ENCODE measurements at regions not wholly inside any gene's neighbourhood (a gene's known extent, or its start where the extent isn't known, plus 50 kb on each side); places are given as distances from the start of the nearest gene placed in this dataset.

- TF ChIP-seq YY1 (IDR thresholded peaks at IDR 0.05; ENCODE audit: low read depth) (0 out of 2 replicates have a peak, but pooled peaks have one; percentile 15), TEAD4 (IDR thresholded peaks at IDR 0.05; ENCODE audit: borderline replicate concordance, insufficient read depth) (no peak), MXI1 (IDR thresholded peaks at IDR 0.05; ENCODE audit: low read depth, low read length) (no peak)
- TF ChIP-seq, protein P1, sequence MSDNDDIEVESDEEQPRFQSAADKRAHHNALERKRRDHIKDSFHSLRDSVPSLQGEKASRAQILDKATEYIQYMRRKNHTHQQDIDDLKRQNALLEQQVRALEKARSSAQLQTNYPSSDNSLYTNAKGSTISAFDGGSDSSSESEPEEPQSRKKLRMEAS (IDR thresholded peaks at IDR 0.05; ENCODE audit: low read depth), result peak; percentile 13; the same call in 1 of the 2 replicates
- Histone ChIP-seq H3K79me2 (ENCODE audit: insufficient read depth) (no peaks in the 10 kb centered on the region), H4K20me1 (ENCODE audit: insufficient read depth) (no peaks in the 10 kb centered on the region), H2AFZ (ENCODE audit: low read depth) (no peak overlapping the region), H3K9me3 (no peaks in the 10 kb centered on the region), H3K9ac (no peak overlapping the region), H3K27ac (ENCODE audit: low read depth in 2 of 2, low read length in 1 of 2) (peak overlapping the region in 1 of 2 experiments; percentile 96; a peak in 2 of 4 replicates), H3F3A (replicated peaks; ENCODE audit: insufficient read depth) (no peaks in the 10 kb centered on the region), H3K4me1 (ENCODE audit: control insufficient read depth in 1 of 2, insufficient read depth in 2 of 2, low read depth in 1 of 2, low read length in 1 of 2) (peaks cover 0 to 22% of the 10 kb centered on the region in 2 experiments; a peak in 2 of 4 replicates), H3K9me2 (no peaks in the 10 kb centered on the region), H3K27me3 (ENCODE audit: insufficient read depth) (peaks cover 16% of the 10 kb centered on the region; the same call in 1 of the 2 replicates), H3K36me3 (replicated peaks in 1 of 2; ENCODE audit: control insufficient read depth in 1 of 2, insufficient read depth in 2 of 2, low read length in 1 of 2) (no peaks in the 10 kb centered on the region), H3K4me2 (peak overlapping the region; percentile 78; the same call in 1 of the 2 replicates), H3K4me3 (ENCODE audit: low read depth in 2 of 2, low read length in 1 of 2) (peak overlapping the region in 1 of 2 experiments; percentile 51; a peak in 2 of 4 replicates)
- ChIA-PET CTCF (no interaction called here), POLR2A (interaction anchor here (0.7 to 3.4 kb wide), 8 partner anchors 10 to 370 kb away, joined by 3 to 18 read pairs (median 6); partner anchors contain the start of gene BCOR)
- DNase-seq, result peak; percentile 70
- WGBS (ENCODE audit: low lambda C conversion rate), result 38% methylated on average over 46 of the region's 53 CpGs
These were observed 77.2 kb upstream of the BCOR start for GRCh38 chrX:40174854-40175510.

DNA sequence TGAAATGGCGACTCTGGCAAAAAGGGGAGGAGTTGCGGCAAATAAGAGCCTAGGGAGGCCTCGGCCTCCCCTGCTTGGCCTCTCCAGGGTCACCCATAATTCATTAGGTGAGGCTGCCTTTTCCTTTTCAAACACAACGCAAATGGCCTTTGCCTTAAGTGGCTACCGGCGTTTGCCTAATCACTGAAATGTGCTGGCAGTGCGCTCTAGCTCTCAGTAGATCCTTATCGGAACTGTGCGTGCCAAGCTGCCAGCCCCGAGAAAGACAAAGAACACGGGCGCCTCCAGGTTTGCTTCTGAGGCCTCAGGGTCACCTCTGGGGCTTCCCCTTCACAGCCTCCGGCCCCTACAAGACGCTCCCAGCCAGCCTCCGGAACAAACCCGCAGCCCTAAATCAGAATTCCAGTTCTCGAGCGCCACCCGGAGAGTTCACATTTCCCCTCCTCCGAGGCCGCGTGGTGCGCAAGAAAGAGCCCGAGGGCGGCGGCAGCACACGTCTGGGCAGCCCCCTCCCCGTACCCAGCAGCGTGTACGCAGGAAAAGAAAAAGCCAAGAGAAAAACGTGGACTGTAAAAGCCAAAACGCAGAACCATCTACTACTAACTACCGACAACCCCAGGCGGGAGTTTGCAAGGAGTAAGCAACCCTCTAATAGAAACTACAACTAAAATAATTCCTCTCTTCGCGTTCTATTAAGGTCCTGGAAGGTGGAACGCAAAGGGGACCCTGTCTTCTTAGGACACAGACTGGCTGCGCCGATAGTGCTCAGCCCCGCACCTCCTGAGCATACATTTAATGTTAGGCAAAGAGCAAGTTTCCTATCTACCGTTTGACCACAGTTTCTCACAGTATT lies 76.5 kb upstream of the BCOR start:
- Histone ChIP-seq H3K79me2 (ENCODE audit: insufficient read depth) (no peaks in the 10 kb centered on the region), H2AFZ (ENCODE audit: low read depth) (no peak overlapping the region), H3K4me1 (ENCODE audit: control insufficient read depth in 1 of 2, insufficient read depth in 2 of 2, low read depth in 1 of 2, low read length in 1 of 2) (peaks cover 1 to 26% of the 10 kb centered on the region in 2 experiments; a peak in 3 of 4 replicates), H3K36me3 (replicated peaks in 1 of 2; ENCODE audit: control insufficient read depth in 1 of 2, insufficient read depth in 2 of 2, low read length in 1 of 2) (no peaks in the 10 kb centered on the region), H3K27me3 (ENCODE audit: insufficient read depth) (peaks cover 24% of the 10 kb centered on the region; the same call in 1 of the 2 replicates), H4K20me1 (ENCODE audit: insufficient read depth) (no peaks in the 10 kb centered on the region), H3K4me2 (no peak overlapping the region), H3K27ac (ENCODE audit: low read depth in 2 of 2, low read length in 1 of 2) (peak overlapping the region in 1 of 2 experiments; percentile 96; a peak in 2 of 4 replicates), H3F3A (replicated peaks; ENCODE audit: insufficient read depth) (no peaks in the 10 kb centered on the region), H3K9me3 (no peaks in the 10 kb centered on the region), H3K9me2 (no peaks in the 10 kb centered on the region), H3K4me3 (ENCODE audit: low read depth in 2 of 2, low read length in 1 of 2) (no peak overlapping the region; a peak in 2 of 4 replicates), H3K9ac (no peak overlapping the region)
- CTCF ChIA-PET, result no interaction called here
- TF ChIP-seq TEAD4 (IDR thresholded peaks at IDR 0.05; ENCODE audit: borderline replicate concordance, insufficient read depth) (no peak), RAD21 (IDR thresholded peaks at IDR 0.05; ENCODE audit: low read length) (no peak; the same call in 1 of the 2 replicates), GATA2 (CRISPR knock-in tag; IDR thresholded peaks at IDR 0.05) (peak; percentile 83), EP300 (IDR thresholded peaks at IDR 0.05; ENCODE audit: borderline replicate concordance in 1 of 2, low read depth in 1 of 2, low read length in 1 of 2) (0 out of 4 replicates have a peak, but pooled peaks of 1 of the 2 experiments have one; percentile 17), NFIC (IDR thresholded peaks at IDR 0.05; ENCODE audit: borderline replicate concordance) (no peak), EZH2phosphoT487 (IDR thresholded peaks at IDR 0.05; ENCODE audit: borderline replicate concordance, low read depth) (no peak), SIN3A (IDR thresholded peaks at IDR 0.05; ENCODE audit: borderline replicate concordance, low read depth, low read length) (no peak), TCF12 (IDR thresholded peaks at IDR 0.05) (no peak), GABPA (IDR thresholded peaks at IDR 0.05; ENCODE audit: low read depth) (no peak), IRF3 (IDR thresholded peaks at IDR 0.05; ENCODE audit: low read depth, low read length) (no peak), MXI1 (IDR thresholded peaks at IDR 0.05; ENCODE audit: low read depth, low read length) (no peak)
- WGBS (ENCODE audit: low lambda C conversion rate), result 35% methylated on average over 28 of the region's 41 CpGs
- peak; percentile 48 for DNase-seq
- POLR2A ChIA-PET, result interaction anchor here (1.0 to 1.7 kb wide), 6 partner anchors 9 to 370 kb away, joined by 4 to 7 read pairs (median 5); partner anchors contain the start of gene BCOR

All from SK-N-SH (cell line).